ENCODE measurements at regions not wholly inside any gene's neighbourhood (a gene's known extent, or its start where the extent isn't known, plus 50 kb on each side); places are given as distances from the start of the nearest gene placed in this dataset.

GRCh38 chr3:159711560-159712333 lies 276.9 kb upstream of the IL12A start:
- H3K36me3 ChIP-seq (ENCODE audit: control insufficient read depth, insufficient read depth, low read length), result no peaks in the 10 kb centered on the region
- peak; percentile 43 for DNase-seq (ENCODE audit: low read depth)
- no peak overlapping the region for H3K4me3 ChIP-seq (ENCODE audit: low read depth, low read length)
- no peaks in the 10 kb centered on the region for H3K27me3 ChIP-seq (ENCODE audit: control insufficient read depth, insufficient read depth, low read length)
- TF ChIP-seq CTCF (IDR thresholded peaks at IDR 0.05; ENCODE audit: insufficient read depth, low read length, poor library complexity, severe bottlenecking), result no peak

GRCh38 chr3:159721324-159721723 lies 267.3 kb upstream of the IL12A start:
- TF ChIP-seq CTCF (IDR thresholded peaks at IDR 0.05; ENCODE audit: insufficient read depth, low read length, poor library complexity, severe bottlenecking), result no peak
- Histone ChIP-seq H3K36me3 (ENCODE audit: control insufficient read depth, insufficient read depth, low read length) (no peaks in the 10 kb centered on the region), H3K27me3 (ENCODE audit: control insufficient read depth, insufficient read depth, low read length) (no peaks in the 10 kb centered on the region), H3K4me3 (ENCODE audit: low read depth, low read length) (no peak overlapping the region)
- DNase-seq (ENCODE audit: low read depth), result no peak

- DNase-seq (ENCODE audit: low read depth), result no peak
- no peak for TF ChIP-seq CTCF (IDR thresholded peaks at IDR 0.05; ENCODE audit: insufficient read depth, low read length, poor library complexity, severe bottlenecking)
- H3K4me3 ChIP-seq (ENCODE audit: low read depth, low read length), result no peak overlapping the region
- no peaks in the 10 kb centered on the region for H3K27me3 ChIP-seq (ENCODE audit: control insufficient read depth, insufficient read depth, low read length)
- no peaks in the 10 kb centered on the region for H3K36me3 ChIP-seq (ENCODE audit: control insufficient read depth, insufficient read depth, low read length)
Observed at GRCh38 chr3:159723295-159723694, 265.3 kb upstream of the IL12A start.

GRCh38 chr3:159724627-159725026 lies 264.0 kb upstream of the IL12A start:
- no peaks in the 10 kb centered on the region for H3K36me3 ChIP-seq (ENCODE audit: control insufficient read depth, insufficient read depth, low read length)
- DNase-seq (ENCODE audit: low read depth), result no peak
- no peak overlapping the region for H3K4me3 ChIP-seq (ENCODE audit: low read depth, low read length)
- no peaks in the 10 kb centered on the region for H3K27me3 ChIP-seq (ENCODE audit: control insufficient read depth, insufficient read depth, low read length)
- no peak for TF ChIP-seq CTCF (IDR thresholded peaks at IDR 0.05; ENCODE audit: insufficient read depth, low read length, poor library complexity, severe bottlenecking)

GRCh38 chr3:159726231-159726964 lies 262.2 kb upstream of the IL12A start:
- TF ChIP-seq CTCF (IDR thresholded peaks at IDR 0.05; ENCODE audit: insufficient read depth, low read length, poor library complexity, severe bottlenecking), result no peak
- Histone ChIP-seq H3K4me3 (ENCODE audit: low read depth, low read length) (no peak overlapping the region), H3K36me3 (ENCODE audit: control insufficient read depth, insufficient read depth, low read length) (no peaks in the 10 kb centered on the region), H3K27me3 (ENCODE audit: control insufficient read depth, insufficient read depth, low read length) (no peaks in the 10 kb centered on the region)
- DNase-seq (ENCODE audit: low read depth), result peak; percentile 79
